K562 (cell line): ENCODE measurements at regions not wholly inside any gene's neighbourhood (a gene's known extent, or its start where the extent isn't known, plus 50 kb on each side); places are given as distances from the start of the nearest gene placed in this dataset.

Experiments used
- CHD2 ChIP-seq: IDR thresholded peaks from 2 replicates; pipeline ENCODE4 v1.6.1; 2011; ENCODE audit warnings: low read depth, low read length
- KDM1A ChIP-seq, 2 experiments: fragments of 450-650 bp; IDR thresholded peaks; 2 replicates each; pipeline ENCODE4 v1.6.1; 2016; ENCODE audit warnings: mild to moderate bottlenecking in 2 of 2
- TARDBP ChIP-seq: fragments of 450-650 bp; IDR thresholded peaks from 2 replicates; pipeline ENCODE4 v1.6.1; 2016
- TF ChIP-seq, protein P1 (sequence below), 3 experiments: IDR thresholded peaks in 2 of 3; conservative IDR thresholded peaks in 1 of 3; 2 replicates each; pipeline ENCODE4 v1.5.1; 2011 to 2012; ENCODE audit warnings: low read length in 3 of 3, mild to moderate bottlenecking in 3 of 3, control low read depth in 2 of 3, improper control_type of control experiment in 1 of 3, inconsistent platforms in 1 of 3, low read depth in 1 of 3, mixed read lengths in 1 of 3, moderate library complexity in 1 of 3; ENCODE audit not compliant: insufficient read depth in 2 of 3

DNA sequence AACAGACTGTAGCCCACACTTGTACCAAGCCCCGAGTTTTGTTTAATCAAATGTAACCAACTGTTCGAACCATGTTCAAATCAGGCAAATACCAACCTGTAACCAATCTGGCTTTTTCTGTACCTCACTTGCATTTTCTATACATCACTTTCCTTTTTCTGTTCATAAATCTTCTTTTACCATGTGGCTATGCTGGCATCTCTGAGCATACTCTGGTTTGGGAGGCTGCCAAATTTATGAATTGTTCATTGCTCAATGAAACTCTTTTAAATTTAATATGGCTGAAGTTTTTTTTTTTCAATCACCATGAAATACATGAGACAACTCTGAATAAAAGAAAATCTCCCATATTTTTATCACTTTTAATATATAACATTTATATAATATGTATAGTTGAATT is 256.1 kb downstream of the SLITRK6 start:
- TF ChIP-seq TARDBP, result no peak
- TF ChIP-seq, protein P1, sequence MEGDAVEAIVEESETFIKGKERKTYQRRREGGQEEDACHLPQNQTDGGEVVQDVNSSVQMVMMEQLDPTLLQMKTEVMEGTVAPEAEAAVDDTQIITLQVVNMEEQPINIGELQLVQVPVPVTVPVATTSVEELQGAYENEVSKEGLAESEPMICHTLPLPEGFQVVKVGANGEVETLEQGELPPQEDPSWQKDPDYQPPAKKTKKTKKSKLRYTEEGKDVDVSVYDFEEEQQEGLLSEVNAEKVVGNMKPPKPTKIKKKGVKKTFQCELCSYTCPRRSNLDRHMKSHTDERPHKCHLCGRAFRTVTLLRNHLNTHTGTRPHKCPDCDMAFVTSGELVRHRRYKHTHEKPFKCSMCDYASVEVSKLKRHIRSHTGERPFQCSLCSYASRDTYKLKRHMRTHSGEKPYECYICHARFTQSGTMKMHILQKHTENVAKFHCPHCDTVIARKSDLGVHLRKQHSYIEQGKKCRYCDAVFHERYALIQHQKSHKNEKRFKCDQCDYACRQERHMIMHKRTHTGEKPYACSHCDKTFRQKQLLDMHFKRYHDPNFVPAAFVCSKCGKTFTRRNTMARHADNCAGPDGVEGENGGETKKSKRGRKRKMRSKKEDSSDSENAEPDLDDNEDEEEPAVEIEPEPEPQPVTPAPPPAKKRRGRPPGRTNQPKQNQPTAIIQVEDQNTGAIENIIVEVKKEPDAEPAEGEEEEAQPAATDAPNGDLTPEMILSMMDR (IDR thresholded peaks at IDR 0.05 in 2 of 3, conservative IDR thresholded peaks at IDR 0.05 in 1 of 3; ENCODE audit: insufficient read depth in 2 of 3, low read depth in 1 of 3, low read length in 3 of 3), result no peak
- TF ChIP-seq KDM1A (IDR thresholded peaks at IDR 0.05), result no peak
- no peak for TF ChIP-seq CHD2
